Upper lobe of left lung (tissue), 4 donors: ENCODE measurements at regions not wholly inside any gene's neighbourhood (a gene's known extent, or its start where the extent isn't known, plus 50 kb on each side); places are given as distances from the start of the nearest gene placed in this dataset.

Experiments
- POLR2A ChIP-seq, 4 donors: fragments of 450-650 bp; IDR thresholded peaks; one replicate each; pipeline ENCODE4 v1.5.1; 2016 to 2017; ENCODE audit warnings: antibody characterized with exemption in 4 of 4, mild to moderate bottlenecking in 2 of 4
- POLR2AphosphoS5 ChIP-seq, 2 donors: sonication (generic); formaldehyde crosslinking; IDR thresholded peaks; one replicate each; pipeline ENCODE4 v1.5.1; 2017; ENCODE audit warnings: antibody characterized with exemption in 2 of 2
- TF ChIP-seq, protein P1 (sequence below), 6 experiments: fragments of 450-650 bp in 4 of 6; fragments of 200-600 bp in 2 of 6; sonication (generic) in 2 of 6; IDR thresholded peaks; one replicate each; pipeline ENCODE4 v1.5.1; 2016 to 2019; ENCODE audit warnings: antibody characterized with exemption in 6 of 6

DNA sequence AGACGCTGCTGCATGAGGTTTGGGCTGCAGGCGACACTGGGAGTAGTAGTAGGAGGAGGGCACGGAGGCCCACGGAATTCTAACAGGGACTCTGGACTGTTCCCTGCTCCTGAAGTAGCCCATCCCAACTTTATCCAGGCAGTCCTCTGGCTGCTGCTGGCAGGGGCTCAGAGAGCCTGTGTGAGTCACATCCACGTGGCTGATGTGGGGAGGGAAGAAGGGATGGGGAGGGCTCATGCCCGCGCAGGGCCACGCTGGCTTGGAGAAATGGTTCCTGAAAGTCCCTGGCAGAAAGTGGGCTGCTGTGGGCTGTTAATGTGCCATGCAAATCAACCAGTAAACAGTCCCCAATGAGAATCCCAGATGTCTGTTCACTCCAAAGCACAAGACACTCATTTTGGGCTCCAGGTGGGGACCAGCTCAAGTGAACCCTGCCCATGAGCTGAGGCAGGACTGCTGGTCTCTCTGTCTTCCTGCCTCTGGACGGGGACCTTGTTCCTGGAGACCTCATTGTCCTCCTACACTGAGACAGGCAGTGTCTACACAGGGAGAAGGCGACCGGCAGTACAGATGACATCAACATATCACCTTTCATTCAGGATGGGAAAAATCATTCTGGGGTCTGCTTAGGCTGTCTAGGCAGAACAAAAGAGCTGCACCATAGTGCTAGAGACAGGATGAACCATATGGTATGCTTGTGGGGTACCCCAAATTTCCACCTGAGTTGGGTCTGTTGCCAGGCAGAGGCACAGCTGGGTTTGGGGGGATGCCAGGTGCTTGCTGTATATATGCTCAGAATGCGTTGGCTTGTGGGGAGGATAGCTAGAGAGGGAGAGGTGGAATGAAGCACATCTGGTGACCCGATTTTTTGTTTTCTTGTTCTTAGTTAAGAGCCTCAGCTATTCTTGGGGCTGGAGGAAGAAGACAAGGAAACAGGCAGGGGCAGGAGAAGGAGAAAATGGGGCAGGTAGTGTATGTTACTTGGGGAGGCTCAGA is 57.9 kb upstream of the FMOD start:
- TF ChIP-seq, protein P1, sequence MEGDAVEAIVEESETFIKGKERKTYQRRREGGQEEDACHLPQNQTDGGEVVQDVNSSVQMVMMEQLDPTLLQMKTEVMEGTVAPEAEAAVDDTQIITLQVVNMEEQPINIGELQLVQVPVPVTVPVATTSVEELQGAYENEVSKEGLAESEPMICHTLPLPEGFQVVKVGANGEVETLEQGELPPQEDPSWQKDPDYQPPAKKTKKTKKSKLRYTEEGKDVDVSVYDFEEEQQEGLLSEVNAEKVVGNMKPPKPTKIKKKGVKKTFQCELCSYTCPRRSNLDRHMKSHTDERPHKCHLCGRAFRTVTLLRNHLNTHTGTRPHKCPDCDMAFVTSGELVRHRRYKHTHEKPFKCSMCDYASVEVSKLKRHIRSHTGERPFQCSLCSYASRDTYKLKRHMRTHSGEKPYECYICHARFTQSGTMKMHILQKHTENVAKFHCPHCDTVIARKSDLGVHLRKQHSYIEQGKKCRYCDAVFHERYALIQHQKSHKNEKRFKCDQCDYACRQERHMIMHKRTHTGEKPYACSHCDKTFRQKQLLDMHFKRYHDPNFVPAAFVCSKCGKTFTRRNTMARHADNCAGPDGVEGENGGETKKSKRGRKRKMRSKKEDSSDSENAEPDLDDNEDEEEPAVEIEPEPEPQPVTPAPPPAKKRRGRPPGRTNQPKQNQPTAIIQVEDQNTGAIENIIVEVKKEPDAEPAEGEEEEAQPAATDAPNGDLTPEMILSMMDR (IDR thresholded peaks at IDR 0.05), result no peak
- TF ChIP-seq POLR2A (IDR thresholded peaks at IDR 0.05) (peak in 1 of 4 donors; percentile 21), POLR2AphosphoS5 (IDR thresholded peaks at IDR 0.05) (peak in 1 of 2 donors; percentile 54)
